ENCODE measurements at regions not wholly inside any gene's neighbourhood (a gene's known extent, or its start where the extent isn't known, plus 50 kb on each side); places are given as distances from the start of the nearest gene placed in this dataset.
"Not testable (repeated sequence)": the region's sequence is repeated elsewhere in the genome, so short reads cannot be mapped to it uniquely, and the experiment has no call there.

GRCh38 chr13:52921194-52921593, 72.8 kb upstream of the PCDH8 start:
- H3K4me3 Mint-ChIP-seq = no peak overlapping the region
- no peaks in the 10 kb centered on the region for H3K4me1 Mint-ChIP-seq (ENCODE audit: low read depth)
- H3K27ac Mint-ChIP-seq = no peak overlapping the region
- no peaks in the 10 kb centered on the region for H3K9me3 Mint-ChIP-seq
- no peaks in the 10 kb centered on the region for H3K27me3 Mint-ChIP-seq (ENCODE audit: low read depth)
- no peak for DNase-seq (ENCODE audit: low spot score)
- H3K36me3 Mint-ChIP-seq (ENCODE audit: low read depth) = no peaks in the 10 kb centered on the region

- Mint-ChIP-seq H3K9me3 (no peaks in the 10 kb centered on the region), H3K27ac (no peak overlapping the region), H3K4me3 (no peak overlapping the region), H3K27me3 (ENCODE audit: low read depth) (no peaks in the 10 kb centered on the region), H3K36me3 (ENCODE audit: low read depth) (no peaks in the 10 kb centered on the region), H3K4me1 (ENCODE audit: low read depth) (no peaks in the 10 kb centered on the region)
- DNase-seq (ENCODE audit: low spot score) = no peak
These were observed 68.1 kb upstream of the PCDH8 start for GRCh38 chr13:52916486-52916990.

GRCh38 chr13:52911340-52911739, 62.9 kb upstream of the PCDH8 start:
- no peaks in the 10 kb centered on the region for H3K36me3 Mint-ChIP-seq (ENCODE audit: low read depth)
- no peaks in the 10 kb centered on the region for H3K9me3 Mint-ChIP-seq
- no peaks in the 10 kb centered on the region for H3K4me1 Mint-ChIP-seq (ENCODE audit: low read depth)
- H3K27ac Mint-ChIP-seq = no peak overlapping the region
- no peak overlapping the region for H3K4me3 Mint-ChIP-seq
- no peak for DNase-seq (ENCODE audit: low spot score)
- peaks cover 11% of the 10 kb centered on the region for H3K27me3 Mint-ChIP-seq (ENCODE audit: low read depth)

- DNase-seq (ENCODE audit: low spot score); H3K27ac Mint-ChIP-seq; H3K36me3 Mint-ChIP-seq (ENCODE audit: low read depth); H3K4me1 Mint-ChIP-seq (ENCODE audit: low read depth); H3K9me3 Mint-ChIP-seq; H3K4me3 Mint-ChIP-seq: not testable (repeated sequence)
- peaks cover 18% of the 10 kb centered on the region for H3K27me3 Mint-ChIP-seq (ENCODE audit: low read depth)
These were observed 61.9 kb upstream of the PCDH8 start for GRCh38 chr13:52910318-52910717.

GRCh38 chr13:52906122-52906903, 57.9 kb upstream of the PCDH8 start:
- H3K9me3 Mint-ChIP-seq = no peaks in the 10 kb centered on the region
- H3K27me3 Mint-ChIP-seq (ENCODE audit: low read depth) = peaks cover 19% of the 10 kb centered on the region
- no peak for DNase-seq (ENCODE audit: low spot score)
- H3K27ac Mint-ChIP-seq = no peak overlapping the region
- no peaks in the 10 kb centered on the region for H3K36me3 Mint-ChIP-seq (ENCODE audit: low read depth)
- no peaks in the 10 kb centered on the region for H3K4me1 Mint-ChIP-seq (ENCODE audit: low read depth)
- H3K4me3 Mint-ChIP-seq = no peak overlapping the region

- no peaks in the 10 kb centered on the region for H3K4me1 Mint-ChIP-seq (ENCODE audit: low read depth)
- no peaks in the 10 kb centered on the region for H3K36me3 Mint-ChIP-seq (ENCODE audit: low read depth)
- no peak overlapping the region for H3K4me3 Mint-ChIP-seq
- no peaks in the 10 kb centered on the region for H3K9me3 Mint-ChIP-seq
- H3K27ac Mint-ChIP-seq = no peak overlapping the region
- no peak for DNase-seq (ENCODE audit: low spot score)
- peaks cover 17% of the 10 kb centered on the region for H3K27me3 Mint-ChIP-seq (ENCODE audit: low read depth)
These were observed 57.3 kb upstream of the PCDH8 start for GRCh38 chr13:52905701-52906100.

GRCh38 chr13:52903320-52903719, 54.9 kb upstream of the PCDH8 start:
- no peak overlapping the region for H3K27ac Mint-ChIP-seq
- DNase-seq (ENCODE audit: low spot score) = no peak
- H3K4me1 Mint-ChIP-seq (ENCODE audit: low read depth) = no peaks in the 10 kb centered on the region
- H3K27me3 Mint-ChIP-seq (ENCODE audit: low read depth) = peaks cover 9% of the 10 kb centered on the region
- H3K4me3 Mint-ChIP-seq = no peak overlapping the region
- no peaks in the 10 kb centered on the region for H3K9me3 Mint-ChIP-seq
- no peaks in the 10 kb centered on the region for H3K36me3 Mint-ChIP-seq (ENCODE audit: low read depth)

- no peak overlapping the region for H3K27ac Mint-ChIP-seq
- DNase-seq (ENCODE audit: low spot score) = no peak
- no peaks in the 10 kb centered on the region for H3K27me3 Mint-ChIP-seq (ENCODE audit: low read depth)
- no peak overlapping the region for H3K4me3 Mint-ChIP-seq
- H3K4me1 Mint-ChIP-seq (ENCODE audit: low read depth) = no peaks in the 10 kb centered on the region
- no peaks in the 10 kb centered on the region for H3K9me3 Mint-ChIP-seq
- H3K36me3 Mint-ChIP-seq (ENCODE audit: low read depth) = no peaks in the 10 kb centered on the region
These were observed 50.8 kb upstream of the PCDH8 start for GRCh38 chr13:52899206-52899605.
